ENCODE measurements at regions not wholly inside any gene's neighbourhood (a gene's known extent, or its start where the extent isn't known, plus 50 kb on each side); places are given as distances from the start of the nearest gene placed in this dataset.

- no peak for DNase-seq (ENCODE audit: low read depth in 4 of 4, low spot score in 2 of 4)
Measured at GRCh38 chr11:110807801-110808200, 95.6 kb upstream of the ARHGAP20 start.

GRCh38 chr11:110805756-110806155 is 93.5 kb upstream of the ARHGAP20 start:
- peak in 2 of 4 donors; percentile 9 to 11 for DNase-seq (ENCODE audit: low read depth in 4 of 4, low spot score in 2 of 4)

- DNase-seq (ENCODE audit: low read depth in 4 of 4, low spot score in 2 of 4), result no peak
Measured at GRCh38 chr11:110802162-110802561, 89.9 kb upstream of the ARHGAP20 start.

GRCh38 chr11:110801328-110801727 is 89.1 kb upstream of the ARHGAP20 start:
- DNase-seq (ENCODE audit: low read depth in 4 of 4, low spot score in 2 of 4), result no peak

- DNase-seq (ENCODE audit: low read depth in 4 of 4, low spot score in 2 of 4), result no peak
Measured at GRCh38 chr11:110798201-110798900, 86.1 kb upstream of the ARHGAP20 start.

- no peak for DNase-seq (ENCODE audit: low read depth in 4 of 4, low spot score in 2 of 4)
Measured at GRCh38 chr11:110797453-110797852, 85.2 kb upstream of the ARHGAP20 start.

GRCh38 chr11:110795112-110795624 is 82.9 kb upstream of the ARHGAP20 start:
- no peak for DNase-seq (ENCODE audit: low read depth in 4 of 4, low spot score in 2 of 4)

GRCh38 chr11:110793556-110793955 is 81.3 kb upstream of the ARHGAP20 start:
- DNase-seq (ENCODE audit: low read depth in 4 of 4, low spot score in 2 of 4), result no peak

GRCh38 chr11:110791621-110792020 is 79.4 kb upstream of the ARHGAP20 start:
- no peak for DNase-seq (ENCODE audit: low read depth in 4 of 4, low spot score in 2 of 4)

GRCh38 chr11:110787680-110788079 is 75.4 kb upstream of the ARHGAP20 start:
- no peak for DNase-seq (ENCODE audit: low read depth in 4 of 4, low spot score in 2 of 4)

- DNase-seq (ENCODE audit: low read depth in 4 of 4, low spot score in 2 of 4), result no peak
Measured at GRCh38 chr11:110786226-110786902, 74.1 kb upstream of the ARHGAP20 start.

GRCh38 chr11:110785398-110785797 is 73.2 kb upstream of the ARHGAP20 start:
- no peak for DNase-seq (ENCODE audit: low read depth in 4 of 4, low spot score in 2 of 4)

GRCh38 chr11:110782616-110783015 is 70.4 kb upstream of the ARHGAP20 start:
- DNase-seq (ENCODE audit: low read depth in 4 of 4, low spot score in 2 of 4), result no peak

GRCh38 chr11:110779108-110779507 is 66.9 kb upstream of the ARHGAP20 start:
- no peak for DNase-seq (ENCODE audit: low read depth in 4 of 4, low spot score in 2 of 4)

- DNase-seq (ENCODE audit: low read depth in 4 of 4, low spot score in 2 of 4), result no peak
Measured at GRCh38 chr11:110778343-110778742, 66.1 kb upstream of the ARHGAP20 start.

GRCh38 chr11:110777775-110778174 is 65.5 kb upstream of the ARHGAP20 start:
- DNase-seq (ENCODE audit: low read depth in 4 of 4, low spot score in 2 of 4), result no peak

- no peak for DNase-seq (ENCODE audit: low read depth in 4 of 4, low spot score in 2 of 4)
Measured at GRCh38 chr11:110776081-110776480, 63.8 kb upstream of the ARHGAP20 start.

- no peak for DNase-seq (ENCODE audit: low read depth in 4 of 4, low spot score in 2 of 4)
Measured at GRCh38 chr11:110774138-110775014, 62.1 kb upstream of the ARHGAP20 start.

- DNase-seq (ENCODE audit: low read depth in 4 of 4, low spot score in 2 of 4), result no peak
Measured at GRCh38 chr11:110773442-110773841, 61.2 kb upstream of the ARHGAP20 start.

- DNase-seq (ENCODE audit: low read depth in 4 of 4, low spot score in 2 of 4), result no peak
Measured at GRCh38 chr11:110772863-110773262, 60.6 kb upstream of the ARHGAP20 start.

GRCh38 chr11:110766316-110766715 is 54.1 kb upstream of the ARHGAP20 start:
- DNase-seq (ENCODE audit: low read depth in 4 of 4, low spot score in 2 of 4), result no peak

Measured in left renal cortex interstitium (tissue), 4 donors.